ACC112 (cell line): ENCODE measurements at regions not wholly inside any gene's neighbourhood (a gene's known extent, or its start where the extent isn't known, plus 50 kb on each side); places are given as distances from the start of the nearest gene placed in this dataset.
"Not testable (repeated sequence)": the region's sequence is repeated elsewhere in the genome, so short reads cannot be mapped to it uniquely, and the experiment has no call there.

Experiments
- H2AFZ ChIP-seq: fragments of 200-600 bp; sonication (generic); one replicate; pipeline ENCODE4 v1.6.0; 2017; ENCODE audit warnings: antibody characterized with exemption, low read length; ENCODE audit not compliant: unreplicated experiment
- H3K27ac ChIP-seq: fragments of 200-600 bp; sonication (generic); 2 replicates; pipeline ENCODE4 v1.5.1; 2014; ENCODE audit warnings: low read depth, mild to moderate bottlenecking, antibody characterized with exemption, low read length, moderate library complexity
- H3K27me3 ChIP-seq: fragments of 200-600 bp; sonication (generic); 2 replicates; pipeline ENCODE4 v1.6.1; 2014; ENCODE audit warnings: mild to moderate bottlenecking, antibody characterized with exemption, low read length, moderate library complexity, mixed read lengths; ENCODE audit not compliant: insufficient read depth
- H3K36me3 ChIP-seq: fragments of 200-600 bp; sonication (generic); 2 replicates; pipeline ENCODE4 v1.6.1; 2016; ENCODE audit warnings: mild to moderate bottlenecking, antibody characterized with exemption, low read length, moderate library complexity, mixed read lengths; ENCODE audit not compliant: insufficient read depth
- H3K4me1 ChIP-seq: fragments of 200-600 bp; sonication (generic); one replicate; pipeline ENCODE4 v1.6.1; 2016; ENCODE audit warnings: low read length, mixed read lengths; ENCODE audit not compliant: insufficient read depth, unreplicated experiment, control insufficient read depth
- H3K4me3 ChIP-seq: fragments of 200-600 bp; sonication (generic); 2 replicates; pipeline ENCODE4 v1.5.1; 2014; ENCODE audit warnings: mild to moderate bottlenecking, low read depth, low read length
- H3K79me2 ChIP-seq: fragments of 200-600 bp; sonication (generic); one replicate; pipeline ENCODE4 v1.6.0; 2016; ENCODE audit warnings: low read length; ENCODE audit not compliant: control insufficient read depth, unreplicated experiment, insufficient read depth

DNA sequence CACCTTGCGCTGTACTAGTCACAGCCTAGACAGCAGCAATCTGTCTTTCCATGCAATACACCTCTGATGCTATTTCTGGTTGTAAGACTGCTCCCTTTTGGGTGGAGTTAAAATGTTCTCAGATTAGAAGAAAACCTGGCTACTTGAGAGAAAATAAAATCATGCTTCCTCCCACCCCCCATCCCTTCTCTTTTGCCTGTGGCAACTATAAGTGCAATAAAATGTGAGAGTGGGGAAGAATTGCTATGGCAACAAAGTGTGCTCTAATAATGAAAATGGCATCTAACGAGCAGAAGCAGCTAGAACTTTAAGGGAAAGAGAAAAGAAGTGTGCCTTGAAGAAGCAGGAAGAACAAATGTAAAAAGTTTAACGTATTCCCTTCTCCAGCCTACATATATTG, 464.2 kb upstream of the FSHR start:
- no peak overlapping the region for H3K4me3 ChIP-seq
- H2AFZ ChIP-seq, result no peak overlapping the region
- H3K27ac ChIP-seq, result no peak overlapping the region
- no peaks in the 10 kb centered on the region for H3K4me1 ChIP-seq
- H3K79me2 ChIP-seq, result no peaks in the 10 kb centered on the region
- no peaks in the 10 kb centered on the region for H3K27me3 ChIP-seq
- no peaks in the 10 kb centered on the region for H3K36me3 ChIP-seq

- no peaks in the 10 kb centered on the region for H3K79me2 ChIP-seq
- H3K27me3 ChIP-seq, result no peaks in the 10 kb centered on the region
- H3K36me3 ChIP-seq, result no peaks in the 10 kb centered on the region
- H3K4me1 ChIP-seq, result no peaks in the 10 kb centered on the region
- H3K27ac ChIP-seq, result no peak overlapping the region
- H3K4me3 ChIP-seq, result no peak overlapping the region
- H2AFZ ChIP-seq, result no peak overlapping the region
Measured at GRCh38 chr2:49616800-49617199, 462.5 kb upstream of the FSHR start.

GRCh38 chr2:49611796-49612195, 457.5 kb upstream of the FSHR start:
- H3K79me2 ChIP-seq, H2AFZ ChIP-seq, H3K4me1 ChIP-seq, H3K27me3 ChIP-seq, H3K4me3 ChIP-seq, H3K36me3 ChIP-seq, H3K27ac ChIP-seq: not testable (repeated sequence)

DNA sequence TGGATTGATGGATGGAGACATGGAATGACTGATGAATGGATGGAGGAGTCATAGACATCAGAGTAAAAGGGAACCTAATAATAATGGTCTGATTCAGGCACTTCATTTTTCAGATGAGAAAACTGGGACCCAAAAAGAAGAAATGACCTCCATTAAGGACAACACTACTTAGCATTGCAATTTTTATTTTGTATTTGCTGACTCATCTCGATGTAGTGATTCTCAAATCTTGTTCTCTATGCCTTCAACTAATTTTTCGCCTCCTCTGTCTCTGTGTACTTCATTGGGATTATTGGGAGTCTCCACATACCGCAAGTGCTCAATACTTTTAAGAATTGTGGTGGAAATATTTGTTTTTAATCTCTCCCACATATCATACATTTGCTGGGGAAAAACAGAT, 446.2 kb upstream of the FSHR start:
- Histone ChIP-seq H2AFZ (no peak overlapping the region), H3K36me3 (no peaks in the 10 kb centered on the region), H3K4me3 (no peak overlapping the region), H3K4me1 (no peaks in the 10 kb centered on the region), H3K79me2 (no peaks in the 10 kb centered on the region), H3K27ac (no peak overlapping the region), H3K27me3 (no peaks in the 10 kb centered on the region)

DNA sequence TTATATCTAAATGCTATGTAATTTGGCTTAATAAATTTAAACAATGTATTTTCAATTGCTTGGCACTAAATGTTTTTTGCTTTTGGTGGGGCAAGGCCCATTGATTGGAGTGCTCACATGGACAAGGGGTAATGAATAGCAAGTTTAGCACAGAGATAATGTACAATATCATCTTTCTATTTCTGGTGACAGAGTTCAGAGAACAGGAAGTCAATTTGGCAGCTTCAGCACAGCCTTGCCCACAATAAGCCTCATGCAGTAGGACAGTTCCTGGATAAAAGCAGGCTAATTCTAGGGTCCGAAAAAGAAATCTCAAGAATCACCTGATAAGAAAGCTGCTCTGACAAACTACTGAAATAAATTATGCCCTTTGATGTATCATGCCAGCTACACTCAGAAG, 443.9 kb upstream of the FSHR start:
- Histone ChIP-seq H3K36me3 (no peaks in the 10 kb centered on the region), H3K4me1 (no peaks in the 10 kb centered on the region), H3K27ac (no peak overlapping the region), H3K79me2 (no peaks in the 10 kb centered on the region), H3K27me3 (no peaks in the 10 kb centered on the region), H2AFZ (no peak overlapping the region), H3K4me3 (no peak overlapping the region)

GRCh38 chr2:49585921-49586320, 431.6 kb upstream of the FSHR start:
- Histone ChIP-seq H3K4me3 (no peak overlapping the region), H3K27me3 (no peaks in the 10 kb centered on the region), H3K4me1 (no peaks in the 10 kb centered on the region), H3K79me2 (no peaks in the 10 kb centered on the region), H3K27ac (no peak overlapping the region), H2AFZ (no peak overlapping the region), H3K36me3 (no peaks in the 10 kb centered on the region)

DNA sequence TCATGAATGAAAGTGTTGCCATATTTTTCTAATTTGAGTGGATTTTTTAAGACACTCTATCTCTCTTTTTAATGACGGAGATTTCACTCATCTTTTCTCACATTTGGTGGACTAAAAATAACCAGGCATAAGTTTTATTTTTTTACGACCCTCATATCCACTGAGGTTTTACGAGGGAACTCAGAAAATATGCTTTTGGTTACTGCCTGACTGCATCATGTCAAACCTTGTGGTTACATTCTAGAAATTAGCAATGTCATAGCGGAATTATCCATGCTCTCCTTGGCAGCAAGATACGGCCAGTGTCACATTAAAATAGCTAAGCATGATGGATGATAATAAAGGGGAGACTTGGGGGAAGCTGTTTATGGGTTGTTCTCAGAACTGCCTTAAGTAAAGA, 428.6 kb upstream of the FSHR start:
- Histone ChIP-seq H3K27me3 (no peaks in the 10 kb centered on the region), H3K36me3 (no peaks in the 10 kb centered on the region), H3K4me3 (no peak overlapping the region), H3K27ac (no peak overlapping the region), H3K79me2 (no peaks in the 10 kb centered on the region), H3K4me1 (no peaks in the 10 kb centered on the region), H2AFZ (no peak overlapping the region)

DNA sequence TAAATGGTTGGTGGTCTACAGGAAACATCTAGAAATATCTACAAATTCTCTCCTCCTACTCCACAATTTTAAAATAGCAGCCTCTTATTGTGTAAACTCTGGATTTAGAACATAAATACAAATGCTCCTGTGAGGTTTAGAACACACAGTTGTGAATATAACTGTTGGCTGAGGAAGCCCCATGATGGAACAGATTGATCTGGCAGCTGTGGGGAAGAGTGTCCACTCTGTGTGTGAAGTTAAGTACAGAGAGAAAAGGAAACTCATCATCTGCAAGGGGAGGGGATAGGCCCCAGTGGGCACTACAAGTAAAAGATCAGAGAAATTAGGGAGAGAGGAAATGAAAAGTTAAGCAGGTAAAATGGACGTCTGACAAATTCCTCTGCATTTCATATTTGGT, 422.7 kb upstream of the FSHR start:
- Histone ChIP-seq H3K27me3 (no peaks in the 10 kb centered on the region), H3K36me3 (no peaks in the 10 kb centered on the region), H3K4me1 (no peaks in the 10 kb centered on the region), H3K27ac (no peak overlapping the region), H3K79me2 (no peaks in the 10 kb centered on the region), H3K4me3 (no peak overlapping the region), H2AFZ (no peak overlapping the region)

- Histone ChIP-seq H3K79me2 (no peaks in the 10 kb centered on the region), H2AFZ (no peak overlapping the region), H3K4me1 (no peaks in the 10 kb centered on the region), H3K4me3 (no peak overlapping the region), H3K27me3 (no peaks in the 10 kb centered on the region), H3K36me3 (no peaks in the 10 kb centered on the region), H3K27ac (no peak overlapping the region)
Measured at GRCh38 chr2:49569176-49569575, 414.9 kb upstream of the FSHR start.

DNA sequence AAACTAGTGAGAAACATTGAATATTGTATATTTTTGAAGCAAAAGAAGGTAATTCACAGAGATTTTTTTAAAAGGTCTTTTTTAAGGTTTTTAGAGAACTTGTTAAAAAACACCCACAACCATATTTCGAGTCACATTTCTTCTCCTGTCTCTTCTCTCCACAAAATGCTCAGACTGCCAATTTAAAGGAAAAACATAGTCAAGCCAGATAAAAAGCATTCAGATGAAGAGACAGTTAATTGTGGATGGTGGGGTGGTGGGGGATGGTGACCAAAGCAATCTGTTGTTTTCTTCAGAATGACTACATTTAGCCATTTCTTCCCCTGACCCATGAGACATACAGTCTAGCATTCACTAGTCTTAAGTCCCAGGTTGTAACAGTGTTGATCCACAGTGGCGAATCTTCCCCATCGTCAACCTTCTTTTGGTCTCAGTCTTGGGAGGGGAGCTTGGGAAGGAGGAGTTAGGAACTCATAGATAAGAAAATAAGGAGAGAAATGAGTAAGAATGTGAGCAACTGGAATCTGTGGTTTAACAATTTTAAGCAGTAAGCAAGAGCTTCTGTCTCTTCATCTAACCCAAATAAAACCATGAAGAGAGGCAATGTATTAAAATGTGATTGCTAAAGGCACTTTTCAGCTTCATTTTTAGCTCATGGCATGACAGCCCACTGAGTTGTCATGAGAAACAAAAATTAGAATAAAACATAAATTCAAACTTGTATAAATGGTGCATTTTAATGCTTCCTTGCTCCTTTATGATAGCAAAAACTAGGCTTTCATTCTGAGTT, 413.7 kb upstream of the FSHR start:
- H3K27ac ChIP-seq, result no peak overlapping the region
- H3K4me1 ChIP-seq, result no peaks in the 10 kb centered on the region
- H2AFZ ChIP-seq, result no peak overlapping the region
- H3K79me2 ChIP-seq, result no peaks in the 10 kb centered on the region
- no peaks in the 10 kb centered on the region for H3K27me3 ChIP-seq
- H3K4me3 ChIP-seq, result no peak overlapping the region
- H3K36me3 ChIP-seq, result no peaks in the 10 kb centered on the region

DNA sequence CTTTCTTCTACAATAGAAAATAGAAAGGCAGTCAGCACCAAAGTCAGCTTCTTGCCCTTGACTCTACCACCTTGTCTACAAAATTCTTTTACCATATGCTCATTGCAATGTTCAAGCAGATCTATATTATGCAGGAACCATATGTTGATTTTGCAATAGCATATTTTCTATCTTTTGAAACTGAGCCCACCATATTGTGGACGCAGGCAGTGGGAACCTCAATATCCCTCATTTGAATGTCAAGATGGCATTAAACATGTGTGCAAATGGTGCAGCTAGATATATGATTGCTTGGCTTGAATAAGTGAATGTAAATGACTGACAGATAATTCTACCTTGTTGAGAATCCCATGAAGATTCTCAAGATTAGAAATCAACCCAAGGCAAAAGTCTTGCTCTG, 412.7 kb upstream of the FSHR start:
- Histone ChIP-seq H3K36me3 (no peaks in the 10 kb centered on the region), H3K4me3 (no peak overlapping the region), H3K27ac (no peak overlapping the region), H3K27me3 (no peaks in the 10 kb centered on the region), H3K79me2 (no peaks in the 10 kb centered on the region), H3K4me1 (no peaks in the 10 kb centered on the region), H2AFZ (no peak overlapping the region)
